ENCODE measurements at regions not wholly inside any gene's neighbourhood (a gene's known extent, or its start where the extent isn't known, plus 50 kb on each side); places are given as distances from the start of the nearest gene placed in this dataset.
A peak's percentile ranks its signal among the peaks of the same experiment; 100 is the strongest.

GRCh38 chr11:114758627-114759026 lies 80.3 kb downstream of the NXPE2 start:
- FAIRE-seq (peak; percentile 65), DNase-seq (ENCODE audit: low spot score in 2 of 2) (no peak)

GRCh38 chr11:114762408-114762807 lies 84.1 kb downstream of the NXPE2 start:
- DNase-seq (ENCODE audit: low spot score in 2 of 2), result peak; percentile 19 to 41
- FAIRE-seq, result no peak

- FAIRE-seq (no peak), DNase-seq (ENCODE audit: low spot score in 2 of 2) (no peak)
Measured at GRCh38 chr11:114764563-114764962, 86.2 kb downstream of the NXPE2 start.

GRCh38 chr11:114771172-114771571 lies 92.8 kb downstream of the NXPE2 start:
- DNase-seq (ENCODE audit: low spot score in 2 of 2) (no peak), FAIRE-seq (no peak)

GRCh38 chr11:114773541-114774338 lies 95.4 kb downstream of the NXPE2 start:
- no peak for FAIRE-seq
- DNase-seq (ENCODE audit: low spot score in 2 of 2), result no peak

GRCh38 chr11:114774599-114775361 lies 96.5 kb downstream of the NXPE2 start:
- DNase-seq (ENCODE audit: low spot score in 2 of 2) (peak; percentile 17 to 47), FAIRE-seq (no peak)

GRCh38 chr11:114775875-114776621 lies 97.7 kb downstream of the NXPE2 start:
- DNase-seq (ENCODE audit: low spot score in 2 of 2), result peak in 1 of 2 donors; percentile 10
- FAIRE-seq, result no peak

GRCh38 chr11:114776956-114777355 lies 98.6 kb downstream of the NXPE2 start:
- no peak for FAIRE-seq
- DNase-seq (ENCODE audit: low spot score in 2 of 2), result no peak

- FAIRE-seq, result no peak
Measured at GRCh38 chr11:114779189-114779588, 100.9 kb downstream of the NXPE2 start.

GRCh38 chr11:114782650-114783310 lies 104.5 kb downstream of the NXPE2 start:
- FAIRE-seq, result no peak

More at GRCh38 chr11:114779189-114779588, 100.9 kb downstream of the NXPE2 start:
- no peak for DNase-seq (ENCODE audit: low spot score in 2 of 2)

GRCh38 chr11:114783805-114784204 lies 105.5 kb downstream of the NXPE2 start:
- FAIRE-seq (no peak), DNase-seq (ENCODE audit: low spot score in 2 of 2) (no peak)

More at GRCh38 chr11:114782650-114783310, 104.5 kb downstream of the NXPE2 start:
- no peak for DNase-seq (ENCODE audit: low spot score in 2 of 2)

GRCh38 chr11:114784216-114784615 lies 105.9 kb downstream of the NXPE2 start:
- FAIRE-seq (no peak), DNase-seq (ENCODE audit: low spot score in 2 of 2) (no peak)

GRCh38 chr11:114784891-114785290 lies 106.6 kb downstream of the NXPE2 start:
- no peak for FAIRE-seq

GRCh38 chr11:114785820-114786219 lies 107.5 kb downstream of the NXPE2 start:
- FAIRE-seq, result no peak

More at GRCh38 chr11:114784891-114785290, 106.6 kb downstream of the NXPE2 start:
- no peak for DNase-seq (ENCODE audit: low spot score in 2 of 2)

GRCh38 chr11:114787126-114787525 lies 108.8 kb downstream of the NXPE2 start:
- DNase-seq (ENCODE audit: low spot score in 2 of 2), result no peak
- no peak for FAIRE-seq

More at GRCh38 chr11:114785820-114786219, 107.5 kb downstream of the NXPE2 start:
- DNase-seq (ENCODE audit: low spot score in 2 of 2), result no peak

- FAIRE-seq (no peak), DNase-seq (ENCODE audit: low spot score in 2 of 2) (no peak)
Measured at GRCh38 chr11:114790910-114791309, 112.6 kb downstream of the NXPE2 start.

- no peak for FAIRE-seq
- DNase-seq (ENCODE audit: low spot score in 2 of 2), result no peak
Measured at GRCh38 chr11:114794048-114794684, 115.8 kb downstream of the NXPE2 start.

- no peak for DNase-seq (ENCODE audit: low spot score in 2 of 2)
- no peak for FAIRE-seq
Measured at GRCh38 chr11:114796954-114797721, 118.8 kb downstream of the NXPE2 start.

- no peak for DNase-seq (ENCODE audit: low spot score in 2 of 2)
Measured at GRCh38 chr11:114799476-114799875, 121.1 kb downstream of the NXPE2 start.

More at GRCh38 chr11:114799476-114799875, 121.1 kb downstream of the NXPE2 start:
- FAIRE-seq, result no peak

All from frontal cortex (tissue), 3 donors.